ENCODE measurements at regions not wholly inside any gene's neighbourhood (a gene's known extent, or its start where the extent isn't known, plus 50 kb on each side); places are given as distances from the start of the nearest gene placed in this dataset.

- TF ChIP-seq, protein P1, sequence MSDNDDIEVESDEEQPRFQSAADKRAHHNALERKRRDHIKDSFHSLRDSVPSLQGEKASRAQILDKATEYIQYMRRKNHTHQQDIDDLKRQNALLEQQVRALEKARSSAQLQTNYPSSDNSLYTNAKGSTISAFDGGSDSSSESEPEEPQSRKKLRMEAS (IDR thresholded peaks at IDR 0.05; ENCODE audit: low read depth, low read length) = no peak
- TF ChIP-seq POLR2A (IDR thresholded peaks at IDR 0.05; ENCODE audit: extremely low read depth, insufficient read length) (no peak), CTCF (IDR thresholded peaks at IDR 0.05; ENCODE audit: low read depth, low read length) (no peak)
Observed at GRCh38 chr2:45257820-45258219, 248.6 kb upstream of the SIX2 start.

Data from NB4 (cell line).